Activated naive CD4-positive, alpha-beta T cell treated with anti-CD3 and anti-CD28 coated beads, Interleukin-2, amount 50 U/mL, for 72 hours (primary cell): ENCODE measurements at regions not wholly inside any gene's neighbourhood (a gene's known extent, or its start where the extent isn't known, plus 50 kb on each side); places are given as distances from the start of the nearest gene placed in this dataset.

Experiments used
- ATAC-seq, 2 donors: fragments of 150-1000 bp; cut with Tn5 transposase; 2 replicates each; pipeline ENCODE4 v1.10.0; 2021; ENCODE audit warnings: mild to moderate bottlenecking in 2 of 2, moderate library complexity in 2 of 2
- DNase-seq, 2 donors: peaks; one replicate each; pipeline ENCODE4 v3.0.0; 2021 to 2022; ENCODE audit warnings: low spot score in 2 of 2
- H3K27ac Mint-ChIP-seq, 2 donors: one replicate each; pipeline ENCODE4 v1.8.0; 2022; ENCODE audit warnings: mild to moderate bottlenecking in 2 of 2, mixed read lengths in 2 of 2
- H3K36me3 Mint-ChIP-seq, 2 donors: one replicate each; pipeline ENCODE4 v1.8.0; 2022; ENCODE audit warnings: mixed read lengths in 2 of 2
- H3K9me3 Mint-ChIP-seq, 2 donors: one replicate each; pipeline ENCODE4 v1.8.0; 2022; ENCODE audit warnings: mixed read lengths in 2 of 2

DNA sequence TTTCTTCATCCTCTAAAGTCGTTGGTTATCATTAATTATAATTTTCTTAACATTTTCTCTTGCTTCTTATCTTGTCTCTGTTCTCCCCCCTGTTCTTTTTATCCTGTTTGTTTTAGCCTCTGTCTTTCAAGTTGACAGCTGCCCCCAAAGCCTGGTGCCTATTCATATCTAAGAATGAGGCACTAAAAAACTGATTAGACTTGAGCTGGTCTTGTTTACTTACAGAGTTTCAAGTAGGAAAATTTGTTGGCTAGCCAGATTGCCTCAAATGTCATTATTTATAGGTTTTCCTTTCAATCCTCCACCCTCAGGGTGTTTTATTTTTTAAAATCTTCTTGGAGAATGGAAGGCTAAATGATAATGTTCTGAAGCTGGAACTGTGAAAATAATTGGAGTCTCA, 236.0 kb downstream of the UTP18 start:
- ATAC-seq (no peak), DNase-seq (no peak)
- peak overlapping the region in 1 of 2 donors; percentile 12 for H3K27ac Mint-ChIP-seq
- H3K36me3 Mint-ChIP-seq = no peaks in the 10 kb centered on the region
- H3K9me3 Mint-ChIP-seq = no peaks in the 10 kb centered on the region

- no peak for DNase-seq
- H3K36me3 Mint-ChIP-seq = no peaks in the 10 kb centered on the region
Observed at GRCh38 chr17:51499897-51500296, 239.6 kb downstream of the UTP18 start.

DNA sequence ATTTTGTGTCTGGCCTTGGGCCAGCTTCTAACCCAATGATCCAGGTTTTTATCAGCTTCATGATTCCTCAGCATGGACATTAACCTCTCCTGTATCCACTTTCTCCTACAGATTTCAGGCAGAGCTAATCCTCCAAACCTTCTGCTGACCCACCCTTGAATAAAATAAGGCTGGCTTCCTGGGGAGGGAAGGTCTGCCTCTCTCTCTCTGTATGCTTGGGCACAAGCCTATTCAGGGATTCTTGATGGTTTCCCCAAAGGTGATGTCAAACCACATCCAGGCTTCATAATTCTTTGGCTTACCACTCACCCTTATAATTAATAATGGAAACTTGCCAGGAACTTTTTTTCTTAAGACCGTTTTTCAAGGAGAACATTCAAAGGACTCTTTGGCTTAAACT, 240.1 kb downstream of the UTP18 start:
- DNase-seq (no peak), ATAC-seq (no peak)
- Mint-ChIP-seq H3K36me3 (no peaks in the 10 kb centered on the region), H3K27ac (no peak overlapping the region), H3K9me3 (no peaks in the 10 kb centered on the region)

More at GRCh38 chr17:51499897-51500296, 239.6 kb downstream of the UTP18 start:
- ATAC-seq = no peak
- Mint-ChIP-seq H3K9me3 (no peaks in the 10 kb centered on the region), H3K27ac (no peak overlapping the region)

GRCh38 chr17:51505450-51505849, 245.1 kb downstream of the UTP18 start:
- ATAC-seq (no peak), DNase-seq (no peak)
- Mint-ChIP-seq H3K36me3 (no peaks in the 10 kb centered on the region), H3K27ac (no peak overlapping the region), H3K9me3 (no peaks in the 10 kb centered on the region)

DNA sequence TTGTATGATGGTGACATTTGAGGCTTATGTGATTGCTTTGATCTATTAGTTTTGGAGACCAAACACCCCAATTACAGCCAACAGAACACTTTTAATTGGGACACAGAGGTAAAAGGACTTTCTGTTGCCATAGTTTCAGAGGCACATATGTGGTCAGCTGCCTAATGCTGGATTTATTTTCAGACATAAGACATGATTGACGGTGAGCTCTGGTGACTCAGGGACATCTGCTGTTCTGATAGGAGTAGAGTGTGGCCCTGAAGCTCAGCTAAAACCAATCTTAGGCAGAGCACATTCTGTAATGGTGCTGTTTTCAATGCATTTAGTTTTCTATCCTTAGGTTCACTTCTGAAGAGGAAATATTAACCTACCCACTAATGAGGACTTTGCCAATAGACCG, 247.1 kb downstream of the UTP18 start:
- no peak for DNase-seq
- ATAC-seq = no peak
- H3K27ac Mint-ChIP-seq = no peak overlapping the region
- no peaks in the 10 kb centered on the region for H3K36me3 Mint-ChIP-seq
- H3K9me3 Mint-ChIP-seq = no peaks in the 10 kb centered on the region

DNA sequence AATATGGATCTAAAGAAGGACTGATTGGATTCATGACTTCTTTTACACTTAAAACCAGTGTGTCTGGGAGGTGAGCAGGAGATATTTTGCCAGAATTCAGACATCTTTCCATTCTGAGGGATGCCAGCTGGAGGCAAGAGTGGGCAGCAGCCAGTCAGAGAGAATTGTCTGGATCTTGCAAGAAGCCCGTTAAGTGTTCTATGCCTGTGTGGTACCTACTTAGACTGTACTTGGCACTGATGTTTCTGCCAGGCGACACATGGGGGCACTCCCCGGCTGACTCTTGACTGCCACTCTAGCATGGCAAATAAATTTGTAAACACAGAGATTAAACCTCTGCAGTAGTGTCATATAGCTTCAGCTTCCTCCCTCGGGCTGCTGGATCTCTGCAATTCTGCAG, 247.7 kb downstream of the UTP18 start:
- Mint-ChIP-seq H3K9me3 (no peaks in the 10 kb centered on the region), H3K36me3 (no peaks in the 10 kb centered on the region), H3K27ac (no peak overlapping the region)
- ATAC-seq = no peak
- no peak for DNase-seq

DNA sequence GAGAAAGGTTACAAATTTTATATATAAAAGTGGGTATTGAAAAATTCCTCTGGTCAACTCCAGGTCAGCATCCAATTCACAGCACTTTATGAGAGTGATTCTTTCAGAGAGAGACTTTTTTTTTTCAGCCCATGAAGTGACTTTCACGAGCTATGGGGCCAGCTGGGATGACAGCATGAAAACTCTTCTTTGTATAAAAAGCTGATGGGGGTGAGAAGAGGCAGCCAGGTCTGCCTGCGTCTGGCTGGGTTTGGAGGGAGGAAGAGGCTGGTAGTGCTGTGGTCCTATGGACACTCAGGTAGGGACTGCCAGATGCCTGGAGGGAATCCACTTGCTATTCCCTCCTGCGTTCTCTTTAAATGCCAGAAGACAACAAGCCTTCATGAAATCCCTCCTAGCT, 250.6 kb downstream of the UTP18 start:
- ATAC-seq (no peak), DNase-seq (no peak)
- Mint-ChIP-seq H3K27ac (no peak overlapping the region), H3K9me3 (no peaks in the 10 kb centered on the region), H3K36me3 (no peaks in the 10 kb centered on the region)

GRCh38 chr17:51512220-51512907, 252.0 kb downstream of the UTP18 start:
- H3K9me3 Mint-ChIP-seq = no peaks in the 10 kb centered on the region
- H3K27ac Mint-ChIP-seq = no peak overlapping the region

DNA sequence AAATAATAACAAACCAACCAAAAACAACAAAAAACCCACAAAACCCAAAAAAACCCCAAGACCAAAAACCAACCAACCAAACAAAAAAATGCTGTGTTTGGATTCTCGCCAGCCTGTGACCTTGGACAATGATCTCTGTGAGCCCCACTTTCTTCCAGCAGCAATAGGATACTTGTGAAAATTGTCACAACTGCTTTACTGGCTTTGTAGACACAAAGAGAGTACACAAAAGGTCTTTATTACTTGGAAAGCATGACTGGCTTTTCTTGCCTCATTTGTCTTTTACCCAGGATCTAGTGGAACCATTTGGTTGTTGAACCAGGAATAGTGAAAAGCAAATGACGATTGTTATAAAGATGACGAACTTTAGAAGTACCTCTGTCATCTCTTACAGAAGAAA, 256.6 kb downstream of the UTP18 start:
- Mint-ChIP-seq H3K27ac (no peak overlapping the region), H3K9me3 (no peaks in the 10 kb centered on the region), H3K36me3 (no peaks in the 10 kb centered on the region)
- no peak for ATAC-seq
- no peak for DNase-seq

More at GRCh38 chr17:51512220-51512907, 252.0 kb downstream of the UTP18 start:
- H3K36me3 Mint-ChIP-seq = no peaks in the 10 kb centered on the region
- ATAC-seq (no peak), DNase-seq (no peak)

DNA sequence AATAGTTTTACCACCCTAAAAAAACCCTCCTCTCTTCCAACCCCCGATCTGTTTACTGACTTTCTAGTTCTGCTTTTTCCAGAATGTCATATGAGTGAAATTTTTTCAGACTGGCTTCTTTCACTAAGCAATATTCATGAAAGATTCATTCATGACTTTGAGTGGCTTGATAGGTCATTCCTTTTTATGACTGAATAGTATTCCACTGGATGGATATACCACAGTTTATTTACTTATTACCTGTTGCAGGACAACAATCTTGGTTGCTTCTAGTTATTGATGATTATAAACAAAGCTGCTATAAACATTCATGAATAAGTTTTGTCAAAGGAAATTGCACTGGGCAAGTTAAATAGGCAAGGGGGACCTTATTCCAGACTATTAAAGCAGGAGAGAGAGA, 264.2 kb downstream of the UTP18 start:
- DNase-seq (no peak), ATAC-seq (no peak)
- Mint-ChIP-seq H3K9me3 (peaks cover 0 to 6% of the 10 kb centered on the region in 2 donors), H3K27ac (no peak overlapping the region), H3K36me3 (no peaks in the 10 kb centered on the region)

DNA sequence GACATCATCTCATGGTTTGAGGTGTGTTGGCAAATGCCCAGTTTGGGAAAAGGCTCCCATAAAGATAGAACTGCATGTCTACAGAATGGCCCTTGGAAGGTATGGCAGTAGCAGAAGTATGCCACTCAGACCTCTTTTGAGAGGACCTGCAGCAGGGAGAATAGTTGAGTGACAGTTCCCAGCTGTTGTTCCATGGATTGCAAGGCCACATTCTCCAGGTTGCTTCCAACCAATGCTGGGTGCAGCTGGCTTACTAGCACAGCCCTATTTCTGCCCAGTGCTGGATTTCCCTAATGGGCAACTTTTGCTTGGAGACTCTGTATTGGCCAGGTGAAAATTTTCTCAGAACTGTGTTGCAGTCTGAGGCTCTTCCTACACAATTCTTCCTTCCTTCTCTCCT, 266.2 kb downstream of the UTP18 start:
- Mint-ChIP-seq H3K9me3 (peaks cover 0 to 6% of the 10 kb centered on the region in 2 donors), H3K27ac (no peak overlapping the region), H3K36me3 (no peaks in the 10 kb centered on the region)
- DNase-seq = no peak
- ATAC-seq = no peak

DNA sequence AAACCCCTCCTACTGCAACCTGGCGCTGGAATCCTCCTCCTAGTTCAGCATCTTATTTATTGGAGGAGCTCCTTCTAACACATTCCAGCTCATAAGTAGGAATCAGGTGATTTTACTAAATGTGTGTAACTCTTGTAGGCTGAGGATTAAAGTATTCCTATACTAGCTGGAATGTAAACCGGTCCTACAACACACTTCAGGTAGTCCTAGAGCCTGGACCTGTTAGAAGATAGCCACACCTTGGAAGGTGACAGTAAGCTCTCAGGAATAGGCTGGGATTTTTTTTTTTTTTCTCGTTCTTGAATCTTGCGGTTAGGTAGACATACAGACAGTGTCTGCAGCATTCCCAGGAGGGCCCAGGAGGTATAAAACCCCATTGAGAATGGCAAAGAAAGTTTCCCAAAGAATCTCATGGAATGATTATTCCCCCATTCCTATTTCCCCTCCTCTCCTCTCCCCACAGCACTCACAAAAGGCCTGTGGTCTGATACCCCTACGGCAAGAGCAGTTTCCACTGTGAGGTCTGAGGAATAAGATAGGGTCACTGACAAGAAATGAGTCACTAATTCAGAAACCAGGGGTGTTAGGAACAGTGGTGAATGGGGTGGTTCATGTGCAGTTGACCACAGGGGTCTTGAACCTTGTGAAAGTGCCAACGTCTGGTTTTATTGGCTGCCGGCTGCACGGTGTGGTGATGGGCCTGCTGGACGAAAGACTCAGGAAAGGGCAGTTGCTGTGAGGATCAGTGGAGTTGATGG, 267.1 kb downstream of the UTP18 start:
- Mint-ChIP-seq H3K36me3 (no peaks in the 10 kb centered on the region), H3K9me3 (peaks cover 0 to 6% of the 10 kb centered on the region in 2 donors), H3K27ac (no peak overlapping the region)
- ATAC-seq (no peak), DNase-seq (no peak)

DNA sequence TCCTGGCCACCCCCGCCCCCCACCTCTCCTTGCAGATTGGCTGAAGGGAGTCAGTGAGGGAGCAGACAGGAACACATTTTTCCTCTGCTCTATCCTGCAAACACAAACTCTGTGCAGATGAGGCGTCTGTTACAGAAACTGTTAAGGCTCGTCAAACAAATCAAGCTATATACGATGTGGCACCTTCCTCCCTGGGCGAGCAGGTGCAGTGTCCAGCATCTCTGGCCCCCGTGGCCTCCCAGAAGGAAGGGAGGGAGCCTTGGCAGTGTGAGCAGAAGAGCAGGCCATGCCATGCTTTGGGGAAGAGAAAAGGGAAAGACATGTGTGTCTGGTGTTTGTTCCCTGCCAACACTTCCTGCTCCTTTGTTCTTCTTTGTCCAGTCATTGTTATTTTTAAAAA, 267.8 kb downstream of the UTP18 start:
- Mint-ChIP-seq H3K27ac (no peak overlapping the region), H3K9me3 (peaks cover 0 to 6% of the 10 kb centered on the region in 2 donors), H3K36me3 (no peaks in the 10 kb centered on the region)
- DNase-seq (no peak), ATAC-seq (no peak)

DNA sequence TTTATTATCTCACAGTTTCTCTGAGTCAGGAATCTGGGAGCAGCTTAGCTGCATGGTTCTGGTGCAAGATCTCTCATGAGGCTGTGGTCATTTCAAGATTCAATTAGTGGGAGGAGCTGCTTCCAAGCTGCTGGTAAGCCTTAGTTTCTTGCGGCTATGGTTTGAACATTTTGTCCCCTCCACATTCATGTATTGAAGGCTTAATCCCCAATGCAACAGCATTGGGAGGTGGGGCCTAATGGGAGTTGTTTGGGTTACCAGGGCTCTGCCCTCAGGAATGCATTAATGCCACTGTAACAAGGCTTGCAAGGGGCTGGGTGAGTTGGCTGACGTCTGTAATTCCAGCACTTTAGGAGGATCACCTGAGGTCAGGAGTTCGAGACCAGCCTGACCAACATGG, 272.9 kb downstream of the UTP18 start:
- DNase-seq (no peak), ATAC-seq (no peak)
- no peaks in the 10 kb centered on the region for H3K36me3 Mint-ChIP-seq
- no peak overlapping the region for H3K27ac Mint-ChIP-seq
- H3K9me3 Mint-ChIP-seq = no peaks in the 10 kb centered on the region

DNA sequence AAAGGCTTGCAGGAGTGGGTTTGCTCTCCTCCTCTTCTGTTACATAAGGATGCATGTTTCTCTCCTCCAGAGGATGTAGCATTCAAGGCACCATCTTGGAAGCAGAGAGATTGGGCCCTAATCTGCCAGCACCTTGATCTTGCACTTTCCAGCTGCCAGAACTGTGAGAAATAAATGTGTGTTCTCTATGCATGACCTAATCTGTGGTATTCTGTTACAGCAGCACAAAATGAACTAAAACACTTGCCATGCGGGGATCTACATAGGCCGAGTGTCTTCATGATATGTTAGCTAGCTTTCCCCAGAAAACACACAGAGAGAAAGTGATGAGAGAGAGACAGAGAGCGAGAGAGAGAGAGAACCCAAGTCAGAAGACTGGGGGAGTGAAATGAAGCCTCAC, 273.5 kb downstream of the UTP18 start:
- no peaks in the 10 kb centered on the region for H3K36me3 Mint-ChIP-seq
- ATAC-seq = no peak
- H3K9me3 Mint-ChIP-seq = no peaks in the 10 kb centered on the region
- DNase-seq = no peak
- no peak overlapping the region for H3K27ac Mint-ChIP-seq

- ATAC-seq = no peak
- no peak for DNase-seq
- H3K27ac Mint-ChIP-seq = no peak overlapping the region
- no peaks in the 10 kb centered on the region for H3K9me3 Mint-ChIP-seq
- no peaks in the 10 kb centered on the region for H3K36me3 Mint-ChIP-seq
Observed at GRCh38 chr17:51536627-51537026, 276.3 kb downstream of the UTP18 start.

DNA sequence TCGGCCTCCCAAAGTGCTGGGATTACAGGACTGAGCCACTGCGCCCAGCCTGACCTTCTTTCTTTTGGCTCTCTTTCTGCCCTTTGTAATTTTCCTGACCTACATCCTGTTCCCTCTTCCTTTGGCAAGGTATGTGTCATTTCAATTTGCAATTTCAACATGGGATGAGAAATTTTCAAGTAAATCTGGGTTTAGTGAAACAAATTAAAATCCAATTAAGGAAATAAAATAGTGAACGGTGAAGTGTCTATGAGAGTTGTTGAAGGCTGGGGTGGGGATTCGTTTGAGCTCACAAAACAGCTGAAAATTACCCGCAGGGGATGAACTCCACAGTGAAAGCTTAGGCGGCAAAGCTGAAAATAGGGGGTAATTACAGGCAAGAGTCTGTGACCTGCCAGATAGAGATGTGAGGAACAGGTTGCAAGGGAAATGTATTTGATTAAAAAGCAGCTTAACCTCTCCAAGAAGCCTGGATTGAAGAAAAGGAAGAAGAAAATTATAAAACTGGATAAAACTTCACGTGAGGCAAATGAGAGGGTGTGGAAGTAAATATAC, 277.7 kb downstream of the UTP18 start:
- Mint-ChIP-seq H3K36me3 (no peaks in the 10 kb centered on the region), H3K27ac (no peak overlapping the region), H3K9me3 (no peaks in the 10 kb centered on the region)
- ATAC-seq = no peak
- no peak for DNase-seq

DNA sequence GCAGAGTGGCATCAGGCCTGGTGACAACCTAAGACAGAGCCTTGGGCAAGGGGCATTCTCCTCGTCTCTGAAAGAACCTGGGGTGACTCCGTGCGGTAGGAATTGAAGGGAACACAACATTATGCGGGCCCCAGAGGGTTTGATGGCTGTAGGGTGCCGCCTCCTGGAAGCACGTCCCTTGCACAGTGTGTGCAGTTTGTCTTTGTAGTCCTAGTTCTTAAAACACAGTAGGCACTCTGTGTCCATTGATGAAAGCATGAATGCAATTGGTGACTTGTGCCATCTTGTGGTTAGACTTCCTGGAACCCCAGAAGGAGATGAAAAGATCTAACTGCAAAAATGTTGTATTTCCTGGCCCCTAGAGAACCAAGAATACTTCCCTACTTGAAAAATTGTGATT, 279.8 kb downstream of the UTP18 start:
- DNase-seq (no peak), ATAC-seq (peak; percentile 40 to 56)

More for the DNA sequence above, 279.8 kb downstream of the UTP18 start:
- H3K9me3 Mint-ChIP-seq = no peaks in the 10 kb centered on the region
- H3K27ac Mint-ChIP-seq = no peak overlapping the region
- no peaks in the 10 kb centered on the region for H3K36me3 Mint-ChIP-seq
